ENCODE measurements at regions not wholly inside any gene's neighbourhood (a gene's known extent, or its start where the extent isn't known, plus 50 kb on each side); places are given as distances from the start of the nearest gene placed in this dataset.

DNA sequence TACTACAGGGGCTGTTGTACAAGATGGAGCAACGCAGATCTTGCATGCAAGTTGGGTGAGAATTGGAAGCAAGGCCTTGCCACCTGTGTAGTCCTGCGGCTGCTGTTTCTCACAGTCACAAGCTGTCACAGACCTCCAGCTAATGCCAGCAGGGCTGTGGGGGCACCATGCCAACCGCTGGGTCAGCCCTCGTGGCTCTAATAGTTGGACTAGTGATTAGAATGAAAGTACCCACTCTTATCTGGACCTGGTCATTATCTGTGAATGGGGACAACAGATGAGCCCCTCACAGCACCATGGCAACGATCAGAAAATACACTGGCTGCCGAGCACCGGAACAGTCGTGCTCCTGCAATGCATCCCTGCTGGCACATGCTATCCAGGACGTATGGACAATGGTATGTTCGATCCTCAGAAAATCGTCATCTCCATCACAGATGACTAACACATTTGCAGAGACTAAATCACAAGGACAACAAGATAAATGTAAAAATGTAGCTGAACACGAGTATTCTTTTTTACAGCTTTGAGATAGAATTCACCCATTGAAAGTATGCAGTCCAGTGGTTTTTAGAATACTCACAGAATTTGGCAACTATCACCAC lies 80.4 kb upstream of the CALN1 start:
- CTCF ChIA-PET: interaction anchor here (1.4 kb wide), 1 partner anchor 10 kb away, joined by 3 read pairs; no protein-coding TSS in a partner anchor
- DNase-seq (ENCODE audit: extremely low spot score): no peak
- POLR2A ChIA-PET: no interaction called here
- no peak for TF ChIP-seq CTBP1 (IDR thresholded peaks at IDR 0.05; ENCODE audit: borderline replicate concordance)

- TF ChIP-seq FOXA1 (IDR thresholded peaks at IDR 0.05) (no peak), TARDBP (IDR thresholded peaks at IDR 0.05) (no peak), NFRKB (IDR thresholded peaks at IDR 0.05) (no peak), HDGF (IDR thresholded peaks at IDR 0.05; ENCODE audit: borderline replicate concordance) (no peak), BHLHE40 (IDR thresholded peaks at IDR 0.05; ENCODE audit: borderline replicate concordance) (no peak), CTBP1 (IDR thresholded peaks at IDR 0.05; ENCODE audit: borderline replicate concordance) (no peak), L3MBTL2 (conservative IDR thresholded peaks at IDR 0.05) (no peak), FOXK2 (IDR thresholded peaks at IDR 0.05) (no peak), PKNOX1 (IDR thresholded peaks at IDR 0.05) (no peak), ELF4 (IDR thresholded peaks at IDR 0.05) (no peak), SUZ12 (IDR thresholded peaks at IDR 0.05) (no peak), FOXM1 (IDR thresholded peaks at IDR 0.05; ENCODE audit: borderline replicate concordance) (no peak), SP1 (IDR thresholded peaks at IDR 0.05) (no peak), ARNT (IDR thresholded peaks at IDR 0.05) (no peak), LEF1 (IDR thresholded peaks at IDR 0.05; ENCODE audit: borderline replicate concordance) (no peak)
- ChIA-PET POLR2A (no interaction called here), CTCF (interaction anchor here (0.6 kb wide), 1 partner anchor 10 kb away, joined by 4 read pairs; no protein-coding TSS in a partner anchor)
- DNase-seq (ENCODE audit: extremely low spot score): no peak
Measured at GRCh38 chr7:72490301-72490700, 78.2 kb upstream of the CALN1 start.

DNA sequence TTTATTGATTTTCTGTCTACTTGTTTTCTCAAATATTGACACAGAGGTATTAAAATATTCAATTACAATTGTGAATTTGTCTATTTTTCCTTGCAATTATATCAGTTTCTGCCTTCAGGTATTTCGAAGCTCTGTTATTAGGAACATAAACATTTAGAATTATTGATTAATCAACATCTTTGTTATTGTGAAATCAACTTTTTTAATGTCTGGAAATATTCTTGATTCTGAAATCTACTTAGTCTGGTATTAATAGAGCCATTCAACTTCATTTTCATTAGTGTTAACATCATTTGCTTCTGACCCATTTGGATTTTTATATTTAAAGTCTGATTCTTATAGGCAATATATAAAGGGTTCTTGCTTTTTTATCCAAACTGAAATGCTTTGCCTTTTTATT lies 69.8 kb upstream of the CALN1 start:
- no peak for DNase-seq (ENCODE audit: extremely low spot score)
- no peak for TF ChIP-seq FOXK2 (IDR thresholded peaks at IDR 0.05)
- no peak for TF ChIP-seq BHLHE40 (IDR thresholded peaks at IDR 0.05; ENCODE audit: borderline replicate concordance)
- no peak for TF ChIP-seq ARNT (IDR thresholded peaks at IDR 0.05)
- no peak for TF ChIP-seq ELF4 (IDR thresholded peaks at IDR 0.05)
- TF ChIP-seq LEF1 (IDR thresholded peaks at IDR 0.05; ENCODE audit: borderline replicate concordance): no peak
- no peak for TF ChIP-seq FOXA1 (IDR thresholded peaks at IDR 0.05)
- no peak for TF ChIP-seq L3MBTL2 (conservative IDR thresholded peaks at IDR 0.05)
- no peak for TF ChIP-seq SP1 (IDR thresholded peaks at IDR 0.05)
- TF ChIP-seq ZNF384 (IDR thresholded peaks at IDR 0.05): no peak
- no peak for TF ChIP-seq HDGF (IDR thresholded peaks at IDR 0.05; ENCODE audit: borderline replicate concordance)
- ChIA-PET POLR2A (no interaction called here), CTCF (interaction anchor here (0.6 kb wide), 1 partner anchor 18 kb away, joined by 3 read pairs; no protein-coding TSS in a partner anchor)

GRCh38 chr7:72476608-72477305 lies 64.6 kb upstream of the CALN1 start:
- CTCF ChIA-PET: interaction anchor here (0.6 kb wide), 1 partner anchor 18 kb away, joined by 3 read pairs; no protein-coding TSS in a partner anchor
- DNase-seq (ENCODE audit: extremely low spot score): no peak
- POLR2A ChIA-PET: no interaction called here
- no peak for TF ChIP-seq SP1 (IDR thresholded peaks at IDR 0.05)
- TF ChIP-seq BHLHE40 (IDR thresholded peaks at IDR 0.05; ENCODE audit: borderline replicate concordance): no peak
- no peak for TF ChIP-seq SUZ12 (IDR thresholded peaks at IDR 0.05)
- TF ChIP-seq L3MBTL2 (conservative IDR thresholded peaks at IDR 0.05): no peak
- no peak for TF ChIP-seq FOXK2 (IDR thresholded peaks at IDR 0.05)
- no peak for TF ChIP-seq PKNOX1 (IDR thresholded peaks at IDR 0.05)
- no peak for TF ChIP-seq TARDBP (IDR thresholded peaks at IDR 0.05)
- TF ChIP-seq CTBP1 (IDR thresholded peaks at IDR 0.05; ENCODE audit: borderline replicate concordance): no peak
- no peak for TF ChIP-seq FOXM1 (IDR thresholded peaks at IDR 0.05; ENCODE audit: borderline replicate concordance)
- no peak for TF ChIP-seq ARNT (IDR thresholded peaks at IDR 0.05)

DNA sequence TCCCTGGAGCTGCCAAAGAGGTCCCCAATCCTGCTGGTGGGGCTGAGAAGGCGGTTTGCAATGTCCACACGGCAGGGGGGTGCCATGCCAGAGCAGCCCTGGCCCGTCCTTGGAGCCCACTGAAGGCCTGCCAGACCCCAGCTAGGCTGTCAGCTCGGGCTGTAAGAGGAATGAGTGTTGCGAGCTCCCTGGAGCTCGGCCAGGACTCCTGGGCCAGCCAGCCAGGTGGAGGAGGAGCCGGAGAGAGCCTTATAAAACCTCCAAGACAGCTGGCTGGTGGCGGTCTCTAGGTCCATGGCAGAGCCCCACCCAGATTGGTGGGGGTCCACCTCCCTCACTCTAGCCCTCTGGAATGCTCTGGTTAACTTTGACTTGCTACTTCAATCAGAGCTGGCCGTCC lies 55.1 kb upstream of the CALN1 start:
- no peak for TF ChIP-seq FOXK2 (IDR thresholded peaks at IDR 0.05)
- no peak for TF ChIP-seq L3MBTL2 (conservative IDR thresholded peaks at IDR 0.05)
- no peak for TF ChIP-seq ARNT (IDR thresholded peaks at IDR 0.05)
- TF ChIP-seq ZNF384 (IDR thresholded peaks at IDR 0.05): no peak
- ChIA-PET POLR2A (no interaction called here), CTCF (no interaction called here)
- no peak for DNase-seq (ENCODE audit: extremely low spot score)

GRCh38 chr7:72466797-72467196 lies 54.7 kb upstream of the CALN1 start:
- no peak for DNase-seq (ENCODE audit: extremely low spot score)
- ChIA-PET POLR2A (no interaction called here), CTCF (interaction anchor here (0.6 kb wide), 1 partner anchor 147 kb away, joined by 3 read pairs; no protein-coding TSS in a partner anchor)
- TF ChIP-seq FOXK2 (IDR thresholded peaks at IDR 0.05) (no peak), ZNF384 (IDR thresholded peaks at IDR 0.05) (no peak), FOXM1 (IDR thresholded peaks at IDR 0.05; ENCODE audit: borderline replicate concordance) (no peak), SUZ12 (IDR thresholded peaks at IDR 0.05) (no peak), TARDBP (IDR thresholded peaks at IDR 0.05) (no peak), PKNOX1 (IDR thresholded peaks at IDR 0.05) (no peak)
